ENCODE measurements at regions not wholly inside any gene's neighbourhood (a gene's known extent, or its start where the extent isn't known, plus 50 kb on each side); places are given as distances from the start of the nearest gene placed in this dataset.

DNA sequence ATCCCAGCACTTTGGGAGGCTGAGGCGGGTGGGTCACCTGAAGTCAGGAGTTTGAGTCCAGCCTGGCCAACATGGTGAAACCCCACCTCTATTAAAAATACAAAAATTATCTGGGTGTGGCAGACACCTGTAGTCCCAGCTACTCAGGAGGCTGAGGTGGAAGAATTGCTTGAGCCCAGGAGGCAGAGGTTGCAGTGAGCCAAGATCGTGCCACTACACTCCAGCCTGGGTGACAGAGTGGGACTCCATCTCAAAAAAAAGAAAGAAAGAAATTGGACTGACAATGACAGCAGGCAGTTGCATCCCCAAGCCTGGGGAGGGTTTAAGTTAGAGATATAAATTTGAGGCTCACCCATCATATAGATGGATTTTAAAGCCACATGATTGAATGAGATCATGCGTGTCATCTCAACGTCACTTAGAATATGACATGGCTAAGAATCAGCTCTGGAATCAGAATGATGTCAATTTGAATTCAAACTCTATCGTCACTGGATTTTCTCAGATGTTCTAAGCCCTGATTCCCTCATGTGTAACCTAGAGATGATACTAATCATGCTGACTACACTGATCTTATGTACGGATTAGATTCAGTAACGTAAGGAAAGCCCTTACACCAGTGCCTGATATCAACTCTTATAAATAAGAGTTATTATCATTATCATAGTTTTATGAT lies 534.0 kb upstream of the JARID2 start:
- ChIA-PET POLR2A (no interaction called here), CTCF (interaction anchor here (1.3 to 1.4 kb wide), 2 partner anchors 8 to 14 kb away, joined by 4 to 5 read pairs; no protein-coding TSS in a partner anchor), RAD21 (ENCODE audit: low non-redundant PET in 1 of 2, low total read pairs in 2 of 2, uncharacterized antibody in 2 of 2, unreplicated experiment in 2 of 2) (no interaction called here)
- peaks cover 0 to 56% of the 10 kb centered on the region in 2 experiments; a peak in 2 of 4 replicates for H3K4me1 ChIP-seq (ENCODE audit: control insufficient read depth in 1 of 2, insufficient read depth in 2 of 2, low read length in 2 of 2)
- H3K27me3 ChIP-seq (ENCODE audit: insufficient read depth, low read length) = no peaks in the 10 kb centered on the region
- no peaks in the 10 kb centered on the region for H3K79me2 ChIP-seq (ENCODE audit: insufficient read depth, low read length)
- H3K9me3 ChIP-seq (ENCODE audit: control insufficient read depth in 1 of 2, insufficient read depth in 1 of 2, low read depth in 1 of 2, low read length in 2 of 2) = no peaks in the 10 kb centered on the region
- no peaks in the 10 kb centered on the region for H3K9me2 ChIP-seq (ENCODE audit: insufficient read depth)
- BruUV-seq (replicated peaks) = no TSS peak
- H3K4me2 ChIP-seq (ENCODE audit: low read length) = no peak overlapping the region
- H3K9ac ChIP-seq (ENCODE audit: low read length) = no peak overlapping the region
- H4K20me1 ChIP-seq (ENCODE audit: insufficient read depth) = no peaks in the 10 kb centered on the region
- no peak for ATAC-seq
- intact Hi-C loops (cut with micrococcal nuclease) = loop anchor here (5.0 kb wide), 1 partner anchor 500 kb away; no protein-coding TSS in a partner anchor
- no peak overlapping the region for H3K27ac ChIP-seq (ENCODE audit: low read depth, low read length)
- peak overlapping the region; percentile 14 for H2AFZ ChIP-seq (ENCODE audit: low read depth, low read length, poor library complexity, severe bottlenecking)
- DNase-seq (ENCODE audit: low read depth, low spot score) = no peak
- TF ChIP-seq ELF1 (IDR thresholded peaks at IDR 0.05; ENCODE audit: borderline replicate concordance, low read depth) (no peak), REST (IDR thresholded peaks at IDR 0.05; ENCODE audit: low read depth) (no peak), POLR2AphosphoS5 (IDR thresholded peaks at IDR 0.05; ENCODE audit: low read depth, low read length) (no peak), MAX (IDR thresholded peaks at IDR 0.05) (no peak), ZFX (IDR thresholded peaks at IDR 0.05) (no peak), CTCF (IDR thresholded peaks at IDR 0.05 in 2 of 3, conservative IDR thresholded peaks at IDR 0.05 in 1 of 3; ENCODE audit: borderline replicate concordance in 1 of 3, insufficient read depth in 1 of 3, low read depth in 2 of 3, low read length in 2 of 3) (no peak), TCF7L2 (IDR thresholded peaks at IDR 0.05; ENCODE audit: borderline replicate concordance, extremely low read depth, insufficient read depth, insufficient read length) (no peak), RAD21 (IDR thresholded peaks at IDR 0.05; ENCODE audit: low read depth) (no peak), CEBPB (IDR thresholded peaks at IDR 0.05; ENCODE audit: low read depth) (no peak), SP1 (IDR thresholded peaks at IDR 0.05; ENCODE audit: low read depth) (no peak), EZH2phosphoT487 (IDR thresholded peaks at IDR 0.05; ENCODE audit: borderline replicate concordance) (no peak), SRF (IDR thresholded peaks at IDR 0.05; ENCODE audit: low read depth) (no peak), YY1 (IDR thresholded peaks at IDR 0.05; ENCODE audit: extremely low read depth, insufficient replicate concordance, low read depth, low read length) (no peak), CBX3 (IDR thresholded peaks at IDR 0.05; ENCODE audit: low read depth) (no peak)
- TF ChIP-seq, protein P1, sequence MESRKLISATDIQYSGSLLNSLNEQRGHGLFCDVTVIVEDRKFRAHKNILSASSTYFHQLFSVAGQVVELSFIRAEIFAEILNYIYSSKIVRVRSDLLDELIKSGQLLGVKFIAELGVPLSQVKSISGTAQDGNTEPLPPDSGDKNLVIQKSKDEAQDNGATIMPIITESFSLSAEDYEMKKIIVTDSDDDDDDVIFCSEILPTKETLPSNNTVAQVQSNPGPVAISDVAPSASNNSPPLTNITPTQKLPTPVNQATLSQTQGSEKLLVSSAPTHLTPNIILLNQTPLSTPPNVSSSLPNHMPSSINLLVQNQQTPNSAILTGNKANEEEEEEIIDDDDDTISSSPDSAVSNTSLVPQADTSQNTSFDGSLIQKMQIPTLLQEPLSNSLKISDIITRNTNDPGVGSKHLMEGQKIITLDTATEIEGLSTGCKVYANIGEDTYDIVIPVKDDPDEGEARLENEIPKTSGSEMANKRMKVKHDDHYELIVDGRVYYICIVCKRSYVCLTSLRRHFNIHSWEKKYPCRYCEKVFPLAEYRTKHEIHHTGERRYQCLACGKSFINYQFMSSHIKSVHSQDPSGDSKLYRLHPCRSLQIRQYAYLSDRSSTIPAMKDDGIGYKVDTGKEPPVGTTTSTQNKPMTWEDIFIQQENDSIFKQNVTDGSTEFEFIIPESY (IDR thresholded peaks at IDR 0.05; ENCODE audit: extremely low read depth, insufficient replicate concordance, low read length) = no peak
- H3K4me3 ChIP-seq (replicated peaks in 1 of 2; ENCODE audit: low read depth in 1 of 2, low read length in 2 of 2) = no peak overlapping the region
- no peaks in the 10 kb centered on the region for H3K36me3 ChIP-seq (ENCODE audit: control insufficient read depth in 1 of 2, insufficient read depth in 2 of 2, low read length in 2 of 2)

Data from HCT116 (cell line).